ENCODE measurements at regions not wholly inside any gene's neighbourhood (a gene's known extent, or its start where the extent isn't known, plus 50 kb on each side); places are given as distances from the start of the nearest gene placed in this dataset.
"Not testable (repeated sequence)": the region's sequence is repeated elsewhere in the genome, so short reads cannot be mapped to it uniquely, and the experiment has no call there.

DNA sequence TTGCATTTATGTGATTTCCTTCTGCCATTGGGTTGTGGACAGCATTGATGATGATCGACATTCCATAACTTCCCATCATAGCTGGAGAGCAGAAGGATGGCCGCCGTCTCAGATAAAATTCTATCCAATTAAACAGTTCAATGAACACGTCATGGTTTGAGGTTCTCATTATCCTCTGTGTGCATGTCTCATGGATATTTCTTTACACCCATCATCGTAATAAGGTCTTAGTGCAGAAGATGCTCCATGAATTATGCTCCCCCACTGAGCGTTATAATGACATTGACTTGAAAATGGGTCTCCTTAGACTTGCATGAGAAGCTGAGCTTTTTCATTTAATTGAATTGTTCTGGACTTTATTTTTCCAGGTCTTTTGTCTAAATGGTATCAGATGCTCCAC, 92.1 kb downstream of the TRIM42 start:
- no peak for DNase-seq (ENCODE audit: extremely low spot score)
- H3K4me1 ChIP-seq (ENCODE audit: insufficient read depth): no peaks in the 10 kb centered on the region
- WGBS: 90% methylated on average over 6 of the region's 6 CpGs
- no peak overlapping the region for H3K27ac ChIP-seq (ENCODE audit: low read depth)
- no peaks in the 10 kb centered on the region for H3K36me3 ChIP-seq (ENCODE audit: insufficient read depth)
- H3K4me3 ChIP-seq (ENCODE audit: low read depth, low read length): no peak overlapping the region

DNA sequence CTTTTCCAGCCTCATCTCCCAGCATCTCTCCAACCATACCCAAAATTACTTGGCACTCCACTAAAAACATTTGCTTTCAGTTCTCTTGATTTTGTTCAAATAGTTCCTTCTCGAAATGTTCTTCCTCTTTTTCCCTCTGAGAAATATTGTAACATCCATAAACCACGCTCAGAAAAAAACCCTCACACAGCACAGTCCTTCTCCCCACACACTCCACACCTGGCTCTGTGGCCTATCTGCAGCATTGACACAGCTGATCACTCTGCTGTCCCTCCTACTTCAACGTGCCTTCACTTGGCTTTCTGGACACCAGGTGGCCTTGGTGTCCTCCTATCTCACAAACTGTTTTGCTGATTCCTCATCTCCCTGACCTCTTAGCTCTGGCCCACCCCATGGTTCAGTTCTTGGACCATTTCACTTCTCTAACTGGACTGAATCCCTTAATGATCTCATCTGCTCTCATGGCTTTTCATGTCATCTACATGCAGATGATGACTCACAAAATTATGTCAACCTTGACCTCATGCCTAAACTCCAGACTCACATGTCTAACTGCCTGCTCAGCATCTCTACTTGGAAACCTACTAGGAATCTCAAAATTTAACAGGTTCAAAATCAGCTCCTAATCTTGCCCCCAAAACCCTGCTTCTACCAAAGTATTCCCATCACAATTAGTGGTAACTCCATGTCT, 93.3 kb downstream of the TRIM42 start:
- Histone ChIP-seq H3K4me3 (ENCODE audit: low read depth, low read length) (no peak overlapping the region), H3K36me3 (ENCODE audit: insufficient read depth) (no peaks in the 10 kb centered on the region), H3K4me1 (ENCODE audit: insufficient read depth) (no peaks in the 10 kb centered on the region), H3K27ac (ENCODE audit: low read depth) (no peak overlapping the region)
- no peak for DNase-seq (ENCODE audit: extremely low spot score)
- 63% methylated on average over 3 of the region's 3 CpGs for WGBS

DNA sequence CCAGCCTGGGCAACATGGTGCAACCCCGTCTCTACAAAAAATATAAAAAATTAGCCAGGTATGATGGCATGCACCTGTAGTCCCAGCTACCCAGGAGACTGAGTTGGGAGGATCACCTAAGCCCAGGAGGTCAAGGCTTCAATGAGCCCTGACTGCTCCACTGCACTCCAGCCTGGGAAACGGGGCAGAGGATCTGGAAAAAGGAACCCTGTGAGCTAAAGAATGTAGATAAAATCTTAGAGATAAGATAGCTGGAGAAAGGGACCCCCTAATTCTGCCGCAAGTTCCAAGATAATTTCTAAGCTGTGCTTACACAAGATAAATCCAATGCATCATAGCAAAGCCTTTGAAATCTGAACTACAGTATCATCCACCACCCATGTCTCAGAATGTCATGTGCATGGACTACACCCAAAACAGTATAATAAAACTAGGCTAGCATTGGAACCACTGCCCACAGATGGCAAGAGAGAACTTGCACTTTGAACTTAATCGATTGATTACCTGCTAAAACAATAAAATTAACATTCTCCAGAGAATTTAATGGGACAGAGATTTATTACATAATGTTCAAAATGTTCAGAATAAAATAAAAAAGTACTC, 99.9 kb downstream of the TRIM42 start:
- 45% methylated on average over 4 of the region's 4 CpGs for WGBS
- no peaks in the 10 kb centered on the region for H3K36me3 ChIP-seq (ENCODE audit: insufficient read depth)
- no peak for DNase-seq (ENCODE audit: extremely low spot score)
- no peaks in the 10 kb centered on the region for H3K4me1 ChIP-seq (ENCODE audit: insufficient read depth)
- H3K4me3 ChIP-seq (ENCODE audit: low read depth, low read length): no peak overlapping the region
- H3K27ac ChIP-seq (ENCODE audit: low read depth): no peak overlapping the region

DNA sequence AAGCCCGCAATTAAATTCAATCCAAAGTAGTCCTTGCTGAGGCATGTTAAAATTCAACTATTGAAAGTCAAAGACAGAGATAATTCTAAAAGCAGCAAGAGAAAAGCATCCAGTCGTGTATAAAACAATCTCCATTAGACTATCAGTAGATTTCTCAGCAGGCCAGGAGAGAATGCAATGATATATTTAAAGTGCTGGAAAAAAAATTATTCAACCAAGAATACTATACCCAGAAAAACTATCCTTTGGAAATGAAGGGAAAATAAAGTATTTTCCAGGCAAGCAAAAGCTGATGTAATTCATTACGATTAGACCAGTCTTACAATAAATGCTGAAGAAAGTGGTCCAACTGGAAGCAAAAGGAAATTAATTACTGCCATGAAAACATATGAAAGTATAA, 113.5 kb downstream of the TRIM42 start:
- no peaks in the 10 kb centered on the region for H3K4me1 ChIP-seq (ENCODE audit: insufficient read depth)
- H3K4me3 ChIP-seq (ENCODE audit: low read depth, low read length): no peak overlapping the region
- no peak for DNase-seq (ENCODE audit: extremely low spot score)
- no peaks in the 10 kb centered on the region for H3K36me3 ChIP-seq (ENCODE audit: insufficient read depth)
- no peak overlapping the region for H3K27ac ChIP-seq (ENCODE audit: low read depth)
- 88% methylated on average over 3 of the region's 3 CpGs for WGBS

DNA sequence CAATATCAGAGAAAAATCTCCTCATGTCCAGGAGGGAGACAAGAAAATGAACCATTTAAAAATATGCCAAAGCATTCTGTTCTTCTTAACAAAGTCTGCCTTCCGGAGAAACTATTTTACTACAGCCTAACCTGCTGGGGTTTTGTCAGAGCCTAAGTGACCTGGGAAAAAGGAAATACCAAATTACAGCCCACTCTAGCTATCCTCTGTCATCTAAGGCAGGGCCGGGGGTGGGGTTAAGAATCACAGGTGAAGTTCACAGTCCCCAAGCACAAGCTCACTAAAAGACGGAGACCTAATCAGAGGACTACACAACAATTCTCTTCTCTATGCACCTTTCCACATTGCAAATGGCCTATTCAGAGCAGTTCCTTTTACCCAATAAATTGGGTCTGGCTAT, 116.6 kb downstream of the TRIM42 start:
- WGBS: 43% methylated on average over 3 of the region's 3 CpGs
- H3K27ac ChIP-seq (ENCODE audit: low read depth): no peak overlapping the region
- H3K4me3 ChIP-seq (ENCODE audit: low read depth, low read length): no peak overlapping the region
- no peak for DNase-seq (ENCODE audit: extremely low spot score)
- no peaks in the 10 kb centered on the region for H3K36me3 ChIP-seq (ENCODE audit: insufficient read depth)
- no peaks in the 10 kb centered on the region for H3K4me1 ChIP-seq (ENCODE audit: insufficient read depth)

DNA sequence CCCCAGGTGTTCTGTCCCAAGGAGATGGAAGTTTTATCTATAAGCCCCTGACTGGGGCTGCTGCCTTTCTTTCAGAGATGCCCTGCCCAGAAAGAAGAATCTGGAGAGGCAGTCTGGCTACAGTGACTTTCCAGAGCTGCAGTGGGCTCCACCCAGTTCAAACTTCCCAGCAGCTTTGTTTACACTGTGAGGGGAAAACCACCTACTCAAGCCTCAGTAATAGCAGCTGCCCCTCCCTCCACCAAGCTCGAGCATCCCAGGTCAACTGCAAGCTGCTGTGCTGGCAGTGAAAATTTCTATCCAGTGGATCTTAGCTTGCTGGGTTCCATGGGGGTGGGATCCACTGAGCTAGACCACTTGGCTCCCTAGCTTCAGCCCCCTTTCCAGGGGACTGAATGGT, 125.0 kb downstream of the TRIM42 start:
- not testable (repeated sequence) for H3K27ac ChIP-seq (ENCODE audit: low read depth); DNase-seq (ENCODE audit: extremely low spot score); H3K4me1 ChIP-seq (ENCODE audit: insufficient read depth); H3K4me3 ChIP-seq (ENCODE audit: low read depth, low read length); H3K36me3 ChIP-seq (ENCODE audit: insufficient read depth)
- WGBS: 15% methylated on average over 1 of the region's 1 CpG

DNA sequence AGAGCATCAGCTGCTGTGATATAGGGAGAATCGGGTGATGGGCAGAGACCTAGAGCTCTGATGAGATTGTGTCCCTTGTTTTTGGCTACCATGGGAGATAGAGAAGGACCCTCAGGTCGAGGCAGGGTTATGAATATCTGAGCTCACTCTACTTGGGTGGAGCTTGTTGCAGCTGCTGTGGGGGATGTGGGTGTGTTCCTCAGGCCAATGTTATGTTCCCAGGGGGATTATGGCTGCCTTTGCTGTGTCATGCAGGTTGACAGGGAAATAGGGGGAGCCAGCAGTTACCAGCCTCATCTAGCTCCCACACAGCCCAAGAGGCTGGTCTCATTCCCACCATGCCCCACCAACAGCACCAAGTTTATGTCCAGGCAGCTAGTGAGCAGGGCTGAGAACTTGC, 131.5 kb downstream of the TRIM42 start:
- Histone ChIP-seq H3K36me3 (ENCODE audit: insufficient read depth) (no peaks in the 10 kb centered on the region), H3K4me1 (ENCODE audit: insufficient read depth) (no peaks in the 10 kb centered on the region), H3K4me3 (ENCODE audit: low read depth, low read length) (no peak overlapping the region), H3K27ac (ENCODE audit: low read depth) (no peak overlapping the region)
- no peak for DNase-seq (ENCODE audit: extremely low spot score)
- 70% methylated on average over 2 of the region's 2 CpGs for WGBS

DNA sequence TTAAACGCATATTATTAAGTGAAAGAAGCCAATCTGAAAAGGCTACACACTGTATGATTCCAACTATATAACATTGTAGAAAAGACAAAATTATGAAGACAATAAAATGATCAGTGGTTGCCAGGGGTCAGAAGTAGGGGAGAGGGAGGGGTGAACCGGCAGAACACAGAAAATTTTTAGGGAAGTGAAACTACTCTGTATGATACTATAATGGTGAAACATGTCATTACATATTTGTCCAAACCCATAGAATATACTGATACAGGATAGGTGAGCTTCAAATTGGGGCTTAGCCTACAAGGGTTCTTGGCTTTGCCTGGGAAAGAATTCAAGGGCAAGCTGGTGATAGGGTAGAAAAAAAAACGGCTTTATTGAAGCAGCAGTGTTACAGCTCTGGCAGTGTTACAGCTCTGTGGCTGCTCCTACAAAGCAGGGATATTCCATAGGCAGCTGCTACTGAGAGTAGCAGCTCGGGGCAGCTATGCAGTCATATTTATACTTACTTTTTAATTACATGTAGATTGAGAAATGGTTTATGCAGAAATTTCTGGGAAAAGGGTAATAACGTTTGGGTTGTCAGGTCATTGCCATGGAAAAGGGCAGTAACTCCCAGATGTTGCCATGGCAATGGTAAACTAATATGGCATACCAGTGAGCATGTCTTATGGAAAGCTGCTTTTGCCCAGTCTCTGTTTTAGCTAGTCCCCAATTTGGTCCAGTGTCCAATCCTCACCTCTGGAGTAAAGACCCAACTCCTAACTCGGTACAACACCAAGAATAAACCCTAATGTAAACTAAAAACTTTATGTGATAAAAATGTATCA, 125.1 kb upstream of the SLC25A36 start:
- no peaks in the 10 kb centered on the region for H3K36me3 ChIP-seq (ENCODE audit: insufficient read depth)
- no peak for DNase-seq (ENCODE audit: extremely low spot score)
- H3K4me3 ChIP-seq (ENCODE audit: low read depth, low read length): no peak overlapping the region
- 51% methylated on average over 6 of the region's 6 CpGs for whole genome bisulfite sequencing
- no peaks in the 10 kb centered on the region for H3K4me1 ChIP-seq (ENCODE audit: insufficient read depth)
- H3K27ac ChIP-seq (ENCODE audit: low read depth): no peak overlapping the region

DNA sequence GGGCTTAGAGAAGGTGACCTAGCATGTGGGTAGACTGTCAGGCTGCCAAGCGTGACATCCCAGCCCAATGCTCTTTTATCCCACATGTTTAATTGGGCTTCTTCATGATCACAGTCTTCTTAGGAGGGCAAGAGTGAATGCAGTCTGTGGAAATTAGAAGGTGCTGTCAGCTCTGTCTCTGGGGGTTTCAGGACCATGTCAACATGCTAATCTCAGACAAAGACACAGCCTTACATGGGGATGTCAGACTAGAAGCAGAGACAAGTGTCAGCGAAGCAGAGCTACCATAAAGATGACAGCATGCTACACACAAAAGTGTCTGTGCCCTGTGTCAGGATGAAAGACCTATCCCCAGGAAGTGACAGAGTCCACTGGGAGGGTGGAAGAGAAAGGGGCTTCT, 120.1 kb upstream of the SLC25A36 start:
- H3K4me3 ChIP-seq (ENCODE audit: low read depth, low read length): no peak overlapping the region
- H3K27ac ChIP-seq (ENCODE audit: low read depth): no peak overlapping the region
- DNase-seq (ENCODE audit: extremely low spot score): no peak
- no peaks in the 10 kb centered on the region for H3K4me1 ChIP-seq (ENCODE audit: insufficient read depth)
- H3K36me3 ChIP-seq (ENCODE audit: insufficient read depth): no peaks in the 10 kb centered on the region
- WGBS: 79% methylated on average over 2 of the region's 2 CpGs

DNA sequence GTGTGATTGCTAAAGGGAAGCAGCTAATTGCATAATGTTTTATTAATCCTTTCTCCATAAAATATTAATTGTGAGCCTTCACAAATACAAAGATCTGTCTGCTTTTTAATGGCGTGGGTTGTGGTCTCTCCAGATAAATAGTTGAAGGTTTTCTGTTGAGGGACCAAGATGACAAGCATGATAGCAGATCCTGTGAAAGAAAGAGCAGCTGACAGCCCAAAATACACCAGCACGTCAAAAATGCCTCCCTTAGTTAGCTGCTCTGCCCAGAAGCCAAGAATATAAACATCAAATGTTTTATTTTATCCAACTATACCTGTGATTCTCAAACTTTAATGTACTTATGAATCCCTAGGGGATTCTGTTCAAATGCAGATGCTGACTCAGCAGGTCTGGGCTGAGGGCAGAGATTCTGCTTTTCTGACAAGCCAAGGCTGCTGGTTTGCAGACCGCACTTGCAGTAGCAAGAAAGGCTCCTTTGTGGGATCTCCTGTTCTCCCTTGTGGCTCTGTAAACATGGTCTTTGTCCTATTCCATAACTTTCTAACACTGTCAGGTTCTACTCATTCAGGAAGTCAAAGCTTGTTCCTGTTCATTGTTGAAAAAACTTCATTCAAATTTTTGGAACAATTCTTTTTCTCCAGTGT, 119.1 kb upstream of the SLC25A36 start:
- Histone ChIP-seq H3K4me1 (ENCODE audit: insufficient read depth) (no peaks in the 10 kb centered on the region), H3K36me3 (ENCODE audit: insufficient read depth) (no peaks in the 10 kb centered on the region), H3K27ac (ENCODE audit: low read depth) (no peak overlapping the region), H3K4me3 (ENCODE audit: low read depth, low read length) (no peak overlapping the region)
- DNase-seq (ENCODE audit: extremely low spot score): no peak
- 28% methylated on average over 3 of the region's 3 CpGs for WGBS

DNA sequence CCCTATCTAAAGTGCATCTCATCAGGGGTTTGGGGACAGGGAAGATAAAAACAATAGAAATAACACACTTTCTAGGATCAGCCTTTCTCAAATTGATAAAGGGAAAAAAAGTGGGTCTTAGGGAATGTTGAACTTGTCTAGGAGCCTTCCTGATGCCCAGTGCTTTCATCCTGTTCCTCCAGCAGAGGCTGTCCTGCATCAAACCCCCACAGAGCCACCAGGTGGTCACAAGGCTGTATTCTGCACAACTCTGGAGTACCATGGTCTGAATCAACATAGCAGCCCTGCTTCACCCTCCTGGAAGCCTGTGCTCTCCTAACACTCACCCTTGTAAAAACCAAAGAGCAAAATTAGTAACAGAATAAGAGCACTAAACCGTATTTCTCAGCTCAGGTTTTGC, 118.5 kb upstream of the SLC25A36 start:
- Histone ChIP-seq H3K36me3 (ENCODE audit: insufficient read depth) (no peaks in the 10 kb centered on the region), H3K27ac (ENCODE audit: low read depth) (no peak overlapping the region), H3K4me3 (ENCODE audit: low read depth, low read length) (no peak overlapping the region), H3K4me1 (ENCODE audit: insufficient read depth) (no peaks in the 10 kb centered on the region)
- no peak for DNase-seq (ENCODE audit: extremely low spot score)
- WGBS: 60% methylated on average over 1 of the region's 1 CpG

DNA sequence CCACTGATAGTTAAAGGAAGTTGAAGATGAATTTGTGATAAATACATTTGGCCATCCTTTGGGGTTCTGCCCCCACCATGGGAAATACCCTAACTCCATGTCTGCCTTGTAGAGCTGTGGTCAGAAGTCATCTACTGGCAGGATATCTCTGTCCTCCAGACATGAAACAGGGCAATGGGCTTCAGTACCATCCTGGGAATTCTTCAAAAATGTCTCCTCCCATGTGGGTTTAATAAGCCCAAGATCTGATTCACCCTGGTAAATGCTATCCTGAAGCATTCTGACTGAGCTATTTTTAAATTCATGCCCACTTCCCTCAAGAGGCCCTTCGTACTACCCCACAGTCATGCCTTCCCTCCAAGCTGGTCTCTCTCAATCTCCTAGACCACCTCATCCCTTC, 113.7 kb upstream of the SLC25A36 start:
- Histone ChIP-seq H3K36me3 (ENCODE audit: insufficient read depth) (peaks cover 2% of the 10 kb centered on the region), H3K4me1 (ENCODE audit: insufficient read depth) (no peaks in the 10 kb centered on the region), H3K27ac (ENCODE audit: low read depth) (no peak overlapping the region), H3K4me3 (ENCODE audit: low read depth, low read length) (no peak overlapping the region)
- WGBS: 71% methylated on average over 1 of the region's 1 CpG
- no peak for DNase-seq (ENCODE audit: extremely low spot score)

DNA sequence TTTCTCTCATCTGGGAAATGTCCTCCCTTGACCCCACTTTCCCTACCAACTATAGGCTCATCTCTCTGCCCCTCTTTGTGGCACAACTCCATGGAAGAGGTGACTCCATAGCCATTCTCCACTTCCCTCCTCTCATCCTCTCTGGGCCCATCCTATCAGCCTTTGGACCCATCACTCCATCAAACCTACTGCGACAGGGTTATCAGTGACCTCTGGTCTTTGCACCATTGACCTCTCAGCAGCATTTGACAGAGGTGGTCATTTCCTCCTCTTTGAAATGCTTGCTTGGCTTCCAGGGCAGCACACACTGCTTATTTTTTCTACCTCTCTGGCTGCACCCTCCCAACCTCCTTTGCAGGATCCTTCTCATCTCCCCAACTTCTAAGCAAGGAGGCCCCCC, 113.1 kb upstream of the SLC25A36 start:
- no peak for DNase-seq (ENCODE audit: extremely low spot score)

DNA sequence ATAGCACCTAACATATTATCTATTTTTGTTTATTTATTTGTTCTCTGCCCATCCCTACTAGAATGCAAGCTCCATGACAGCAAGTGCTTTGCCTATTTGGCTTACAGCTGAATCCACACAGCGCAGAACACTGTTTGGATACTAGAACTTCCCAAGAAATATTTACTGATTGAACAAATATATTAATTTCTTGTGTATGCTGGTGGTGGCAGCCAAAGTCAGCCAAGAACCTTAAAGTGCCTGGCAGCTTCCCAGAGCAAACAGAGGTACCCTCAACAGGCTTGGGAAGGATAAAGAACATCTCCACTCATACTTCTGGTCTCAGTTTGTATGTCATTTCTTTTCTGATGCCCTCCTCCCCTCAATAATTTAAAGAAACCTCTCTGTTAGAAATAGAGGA, 111.8 kb upstream of the SLC25A36 start:
- no peak for DNase-seq (ENCODE audit: extremely low spot score)
- Histone ChIP-seq H3K4me3 (ENCODE audit: low read depth, low read length) (no peak overlapping the region), H3K27ac (ENCODE audit: low read depth) (no peak overlapping the region), H3K4me1 (ENCODE audit: insufficient read depth) (no peaks in the 10 kb centered on the region), H3K36me3 (ENCODE audit: insufficient read depth) (peaks cover 2% of the 10 kb centered on the region)
- 95% methylated on average over 1 of the region's 1 CpG for WGBS

More for the DNA sequence above, 113.1 kb upstream of the SLC25A36 start:
- Histone ChIP-seq H3K27ac (ENCODE audit: low read depth) (no peak overlapping the region), H3K4me3 (ENCODE audit: low read depth, low read length) (no peak overlapping the region), H3K4me1 (ENCODE audit: insufficient read depth) (no peaks in the 10 kb centered on the region), H3K36me3 (ENCODE audit: insufficient read depth) (peaks cover 2% of the 10 kb centered on the region)
- 71% methylated on average over 1 of the region's 1 CpG for WGBS

Measured in urinary bladder (tissue), 3 donors.